CD14-positive monocyte (primary cell): ENCODE measurements at regions not wholly inside any gene's neighbourhood (a gene's known extent, or its start where the extent isn't known, plus 50 kb on each side); places are given as distances from the start of the nearest gene placed in this dataset.

Experiments used
- DNase-seq, 3 donors: peaks; one replicate each; pipeline ENCODE4 v3.0.0-alpha.2; 2011 to 2022
- H2AFZ ChIP-seq: 2 replicates; pipeline ENCODE4 v1.6.0; 2012; ENCODE audit warnings: mild to moderate bottlenecking, low read depth, low read length, inconsistent platforms; ENCODE audit not compliant: insufficient read depth, poor library complexity, severe bottlenecking
- H3K27ac ChIP-seq, 2 donors: 1 replicate in 1 of 2; 2 replicates in 1 of 2; pipeline ENCODE4 v1.5.1; 2012 to 2013; ENCODE audit warnings: low read length in 2 of 2, control low read depth in 1 of 2, inconsistent platforms in 1 of 2, low read depth in 1 of 2, mild to moderate bottlenecking in 1 of 2
- H3K27me3 ChIP-seq, 2 donors: one replicate each; pipeline versions ENCODE4 v1.6.0 to v1.6.1; 2011 to 2013; ENCODE audit warnings: low read length in 2 of 2; ENCODE audit not compliant: control insufficient read depth in 2 of 2, insufficient read depth in 2 of 2
- H3K36me3 ChIP-seq, 2 donors: replicated peaks in 1 of 2; 1 replicate in 1 of 2; 2 replicates in 1 of 2; pipeline versions ENCODE4 v1.5.1 to v1.6.1; 2012 to 2013; ENCODE audit warnings: low read length in 2 of 2, control low read depth in 1 of 2, inconsistent platforms in 1 of 2, mild to moderate bottlenecking in 1 of 2; ENCODE audit not compliant: insufficient read depth in 2 of 2, control insufficient read depth in 1 of 2
- H3K4me1 ChIP-seq, 2 donors: 1 replicate in 1 of 2; 2 replicates in 1 of 2; pipeline versions ENCODE4 v1.5.1 to v1.6.1; 2012 to 2013; ENCODE audit warnings: low read length in 2 of 2, control low read depth in 1 of 2, inconsistent platforms in 1 of 2, mild to moderate bottlenecking in 1 of 2, moderate library complexity in 1 of 2; ENCODE audit not compliant: insufficient read depth in 2 of 2, control insufficient read depth in 1 of 2
- H3K4me2 ChIP-seq: replicated peaks from 2 replicates; pipeline ENCODE3; 2012; ENCODE audit warnings: low read length, moderate library complexity, mild to moderate bottlenecking; ENCODE audit not compliant: poor library complexity, severe bottlenecking; ENCODE audit errors: extremely low read depth
- H3K4me3 ChIP-seq, 3 experiments: fragments of 200-600 bp in 1 of 3; sonication (generic) in 1 of 3; replicated peaks in 1 of 3; 1 replicate in 2 of 3; 2 replicates in 1 of 3; pipeline ENCODE4 v1.5.1; 2011 to 2013; ENCODE audit warnings: low read length in 3 of 3, mild to moderate bottlenecking in 3 of 3, control low read depth in 2 of 3, low read depth in 2 of 3, inconsistent platforms in 1 of 3, moderate library complexity in 1 of 3
- H3K79me2 ChIP-seq: 2 replicates; pipeline ENCODE4 v1.6.0; 2012; ENCODE audit warnings: mild to moderate bottlenecking, control low read depth, inconsistent platforms, low read length, moderate library complexity; ENCODE audit not compliant: insufficient read depth
- H3K9ac ChIP-seq: 2 replicates; pipeline ENCODE4 v1.6.0; 2017; ENCODE audit warnings: low read length, mild to moderate bottlenecking; ENCODE audit not compliant: insufficient read depth, poor library complexity, severe bottlenecking
- H3K9me3 ChIP-seq, 2 donors: replicated peaks in 1 of 2; 1 replicate in 1 of 2; 2 replicates in 1 of 2; pipeline versions ENCODE4 v1.5.1 to v1.6.1; 2012 to 2013; ENCODE audit warnings: low read length in 2 of 2, control low read depth in 1 of 2; ENCODE audit not compliant: control insufficient read depth in 1 of 2, insufficient read depth in 1 of 2
- H4K20me1 ChIP-seq: 2 replicates; pipeline ENCODE4 v1.6.0; 2012; ENCODE audit warnings: mild to moderate bottlenecking, low read length, control low read depth, moderate library complexity; ENCODE audit not compliant: insufficient read depth
- H3K27ac Mint-ChIP-seq, 7 donors: one replicate each; pipeline ENCODE4 v1.8.0; 2020; ENCODE audit warnings: mild to moderate bottlenecking in 7 of 7, mixed read lengths in 7 of 7, moderate library complexity in 6 of 7, inconsistent platforms in 2 of 7
- H3K27me3 Mint-ChIP-seq, 3 donors: one replicate each; pipeline ENCODE4 v1.8.0; 2021 to 2022; ENCODE audit warnings: low read depth in 3 of 3, mild to moderate bottlenecking in 3 of 3, mixed read lengths in 3 of 3, moderate library complexity in 3 of 3, inconsistent platforms in 1 of 3
- H3K36me3 Mint-ChIP-seq, 2 donors: one replicate each; pipeline ENCODE4 v1.8.0; 2020; ENCODE audit warnings: mixed read lengths in 2 of 2, inconsistent platforms in 1 of 2, mild to moderate bottlenecking in 1 of 2
- H3K4me1 Mint-ChIP-seq: one replicate; pipeline ENCODE4 v1.8.0; 2020; ENCODE audit warnings: mild to moderate bottlenecking, mixed read lengths
- H3K4me3 Mint-ChIP-seq, 2 donors: one replicate each; pipeline ENCODE4 v1.8.0; 2020; ENCODE audit warnings: mild to moderate bottlenecking in 2 of 2, mixed read lengths in 2 of 2, moderate library complexity in 1 of 2
- H3K9me3 Mint-ChIP-seq, 7 donors: one replicate each; pipeline ENCODE4 v1.8.0; 2020 to 2022; ENCODE audit warnings: mixed read lengths in 7 of 7, mild to moderate bottlenecking in 6 of 7, moderate library complexity in 6 of 7, inconsistent platforms in 2 of 7
- CTCF ChIP-seq: fragments of 200-600 bp; IDR thresholded peaks from one replicate; pipeline ENCODE4 v1.8.0; 2022; ENCODE audit warnings: antibody characterized with exemption, mild to moderate bottlenecking
- WGBS: methylation state at CpG from one replicate; pipeline ENCODE4 v1.1.5; 2013; ENCODE audit warnings: missing lambda C conversion rate; ENCODE audit not compliant: insufficient coverage; 5-methylcytosine and 5-hydroxymethylcytosine counted together
- intact Hi-C, 2 donors: fragments of 100-400 bp; cut with micrococcal nuclease; formaldehyde crosslinking; loops; one replicate each; pipeline versions ENCODE4 v1.15.0 to v1.15.1; 2023

DNA sequence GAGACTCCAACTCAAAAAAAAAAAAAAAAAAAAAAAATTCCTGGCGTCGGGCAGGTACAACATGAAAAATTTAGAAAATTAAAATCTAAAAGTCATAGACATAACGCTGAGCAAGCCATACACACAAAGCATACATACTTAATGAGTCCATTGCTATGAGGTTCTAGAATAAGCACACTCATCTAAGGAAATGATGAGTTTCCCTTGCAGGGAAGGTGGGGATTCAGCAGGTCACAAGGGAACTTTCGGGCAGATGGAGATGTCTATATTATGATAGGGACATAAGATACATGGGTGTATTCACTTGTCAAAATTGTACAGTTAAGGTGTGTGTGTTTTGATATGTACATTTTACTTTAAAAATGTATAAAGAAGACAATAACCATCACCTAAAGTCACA, 120.2 kb upstream of the LIPC start:
- H3K4me1 Mint-ChIP-seq = peaks cover 12% of the 10 kb centered on the region
- no peak overlapping the region for H3K27ac ChIP-seq
- H3K4me1 ChIP-seq = peaks cover 3 to 6% of the 10 kb centered on the region in 2 donors
- no peak overlapping the region for H3K27ac Mint-ChIP-seq
- intact Hi-C loops = no loop called here
- no peak overlapping the region for H2AFZ ChIP-seq
- H3K36me3 Mint-ChIP-seq = no peaks in the 10 kb centered on the region
- no peak for DNase-seq
- H4K20me1 ChIP-seq = no peaks in the 10 kb centered on the region
- no peak overlapping the region for H3K9ac ChIP-seq
- H3K4me3 Mint-ChIP-seq = no peak overlapping the region
- H3K79me2 ChIP-seq = no peaks in the 10 kb centered on the region
- H3K27me3 ChIP-seq = no peaks in the 10 kb centered on the region
- no peaks in the 10 kb centered on the region for H3K9me3 ChIP-seq
- H3K9me3 Mint-ChIP-seq = no peaks in the 10 kb centered on the region
- H3K27me3 Mint-ChIP-seq = peaks cover 0 to 4% (median 1%) of the 10 kb centered on the region in 3 donors
- no peak overlapping the region for H3K4me2 ChIP-seq
- no CpG with 5 or more reads among the region's 4 CpGs for WGBS
- no peak overlapping the region for H3K4me3 ChIP-seq
- no peaks in the 10 kb centered on the region for H3K36me3 ChIP-seq
- TF ChIP-seq CTCF = no peak

- H3K27me3 Mint-ChIP-seq = peaks cover 0 to 4% (median 1%) of the 10 kb centered on the region in 3 donors
- no CpG with 5 or more reads among the region's 5 CpGs for WGBS
- no peaks in the 10 kb centered on the region for H3K79me2 ChIP-seq
- H3K4me3 ChIP-seq = no peak overlapping the region
- H3K9me3 Mint-ChIP-seq = no peaks in the 10 kb centered on the region
- H3K9ac ChIP-seq = no peak overlapping the region
- no peaks in the 10 kb centered on the region for H4K20me1 ChIP-seq
- H3K36me3 Mint-ChIP-seq = no peaks in the 10 kb centered on the region
- H2AFZ ChIP-seq = no peak overlapping the region
- H3K4me1 ChIP-seq = peaks cover 0 to under 1% of the 10 kb centered on the region in 2 donors
- no peak overlapping the region for H3K4me2 ChIP-seq
- H3K36me3 ChIP-seq = no peaks in the 10 kb centered on the region
- H3K27me3 ChIP-seq = no peaks in the 10 kb centered on the region
- no peaks in the 10 kb centered on the region for H3K9me3 ChIP-seq
- no peak overlapping the region for H3K4me3 Mint-ChIP-seq
- no peak overlapping the region for H3K27ac Mint-ChIP-seq
- DNase-seq = no peak
- H3K27ac ChIP-seq = no peak overlapping the region
- peaks cover 8% of the 10 kb centered on the region for H3K4me1 Mint-ChIP-seq
- TF ChIP-seq CTCF = no peak
- intact Hi-C loops = no loop called here
Measured at GRCh38 chr15:58312031-58312430, 119.8 kb upstream of the LIPC start.
